GM19328 (cell line): ENCODE measurements at regions not wholly inside any gene's neighbourhood (a gene's known extent, or its start where the extent isn't known, plus 50 kb on each side); places are given as distances from the start of the nearest gene placed in this dataset.
"Not testable (repeated sequence)": the region's sequence is repeated elsewhere in the genome, so short reads cannot be mapped to it uniquely, and the experiment has no call there.

Experiments used
- ATAC-seq: cut with Tn5 transposase; IDR thresholded peaks from one replicate; pipeline ENCODE4 v1.9.1; 2021; ENCODE audit warnings: mild to moderate bottlenecking, moderate library complexity; ENCODE audit not compliant: unreplicated experiment

DNA sequence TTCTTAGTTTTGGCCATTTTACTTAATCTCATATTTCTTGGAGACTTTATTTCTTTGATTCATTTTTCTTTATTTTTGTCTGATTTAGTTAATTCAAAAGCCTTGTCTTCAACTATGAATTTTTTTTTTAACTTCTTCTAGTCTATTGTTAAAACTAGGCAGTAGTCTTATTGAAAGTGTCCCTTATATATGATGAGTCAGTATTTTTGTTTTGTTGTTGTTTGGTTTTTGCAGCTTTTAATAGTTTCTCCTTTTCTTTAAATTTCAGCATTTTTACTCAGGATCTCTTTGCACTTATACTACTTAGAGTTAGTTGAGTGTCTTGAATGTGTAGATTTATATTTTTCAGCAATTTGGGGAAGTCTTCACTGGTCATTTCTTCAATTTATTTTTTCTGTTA is 758.5 kb upstream of the CDH8 start:
- no peak for ATAC-seq

- not testable (repeated sequence) for ATAC-seq
Observed at GRCh38 chr16:62780081-62780480, 743.8 kb upstream of the CDH8 start.

DNA sequence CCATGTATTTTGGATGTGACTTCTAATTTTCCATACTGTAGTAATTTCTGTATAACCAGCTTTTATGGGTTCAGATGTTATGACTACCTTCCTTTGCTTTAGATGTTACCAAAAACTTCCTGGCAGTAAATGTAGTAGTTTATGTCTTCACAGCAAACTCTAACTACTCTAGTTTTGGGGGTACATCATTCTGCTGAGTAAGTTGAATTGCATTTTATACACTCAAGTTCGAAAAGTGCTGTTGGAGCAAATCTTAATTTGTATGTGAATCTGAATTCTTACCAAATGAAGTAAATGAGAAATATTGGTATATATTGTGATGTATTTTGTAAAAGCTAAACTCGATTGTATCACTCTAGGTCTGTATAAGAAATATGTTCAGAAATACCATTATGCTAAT is 728.3 kb upstream of the CDH8 start:
- ATAC-seq = no peak

- ATAC-seq = no peak
Observed at GRCh38 chr16:62760398-62760797, 724.2 kb upstream of the CDH8 start.

DNA sequence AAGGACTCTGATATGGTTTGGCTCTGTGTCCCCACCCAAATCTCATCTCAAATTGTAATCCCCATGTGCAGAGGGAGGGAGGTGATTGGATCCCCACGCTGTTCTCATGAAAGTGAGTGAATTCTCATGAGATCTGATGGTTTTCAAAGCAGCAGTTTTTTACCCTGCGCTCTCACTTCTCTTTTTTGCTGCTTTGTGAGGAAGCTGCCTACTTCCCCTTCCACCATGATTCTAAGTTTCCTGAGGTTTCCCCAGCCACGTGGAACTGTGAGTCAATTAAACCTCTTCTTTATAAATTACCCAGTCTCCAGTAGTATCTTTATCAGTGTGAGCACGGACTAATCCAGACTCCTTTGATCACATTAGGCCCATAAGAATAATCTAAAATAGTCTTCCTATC is 719.7 kb upstream of the CDH8 start:
- ATAC-seq = no peak

- no peak for ATAC-seq
Observed at GRCh38 chr16:62752854-62753253, 716.6 kb upstream of the CDH8 start.

DNA sequence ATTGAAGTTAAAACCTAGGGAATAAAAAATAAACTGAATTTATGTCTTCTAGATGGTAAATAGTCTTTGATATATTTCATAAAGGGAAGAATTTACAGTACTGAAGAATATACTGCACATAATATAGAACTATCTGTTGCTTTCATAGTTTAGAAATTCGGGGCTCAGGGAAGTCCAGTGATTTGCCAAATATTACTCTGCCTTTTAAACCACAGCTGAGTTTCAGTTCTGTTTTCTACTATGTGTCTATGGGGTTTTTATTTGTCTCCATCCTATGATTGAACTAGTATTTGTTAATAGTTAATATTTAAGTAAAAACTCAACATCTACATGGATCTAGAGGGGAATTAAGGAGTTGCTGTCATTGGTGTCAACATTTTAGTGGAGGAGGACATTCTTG is 715.0 kb upstream of the CDH8 start:
- no peak for ATAC-seq

DNA sequence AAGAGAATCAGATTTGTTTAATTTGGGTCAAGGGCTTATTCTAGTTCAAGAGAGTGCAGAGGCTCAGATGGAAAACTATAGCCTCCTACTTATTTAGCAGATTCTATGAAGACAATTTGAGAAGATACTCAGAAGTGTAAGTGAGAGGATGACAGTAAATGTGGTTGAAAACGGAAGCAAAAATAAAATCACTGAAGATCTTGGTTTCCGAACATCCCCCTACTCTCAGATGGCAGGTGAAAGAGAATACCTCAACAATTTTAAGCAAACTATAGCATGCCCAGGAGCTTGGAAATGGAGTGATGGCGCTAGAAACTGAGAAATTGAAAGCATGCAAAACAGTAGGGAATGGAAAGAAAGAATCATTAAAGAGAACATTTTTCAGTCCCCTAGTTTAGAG is 705.5 kb upstream of the CDH8 start:
- ATAC-seq = no peak

- no peak for ATAC-seq
Observed at GRCh38 chr16:62738666-62739460, 702.6 kb upstream of the CDH8 start.

GRCh38 chr16:62732092-62732491 is 695.9 kb upstream of the CDH8 start:
- ATAC-seq = no peak

DNA sequence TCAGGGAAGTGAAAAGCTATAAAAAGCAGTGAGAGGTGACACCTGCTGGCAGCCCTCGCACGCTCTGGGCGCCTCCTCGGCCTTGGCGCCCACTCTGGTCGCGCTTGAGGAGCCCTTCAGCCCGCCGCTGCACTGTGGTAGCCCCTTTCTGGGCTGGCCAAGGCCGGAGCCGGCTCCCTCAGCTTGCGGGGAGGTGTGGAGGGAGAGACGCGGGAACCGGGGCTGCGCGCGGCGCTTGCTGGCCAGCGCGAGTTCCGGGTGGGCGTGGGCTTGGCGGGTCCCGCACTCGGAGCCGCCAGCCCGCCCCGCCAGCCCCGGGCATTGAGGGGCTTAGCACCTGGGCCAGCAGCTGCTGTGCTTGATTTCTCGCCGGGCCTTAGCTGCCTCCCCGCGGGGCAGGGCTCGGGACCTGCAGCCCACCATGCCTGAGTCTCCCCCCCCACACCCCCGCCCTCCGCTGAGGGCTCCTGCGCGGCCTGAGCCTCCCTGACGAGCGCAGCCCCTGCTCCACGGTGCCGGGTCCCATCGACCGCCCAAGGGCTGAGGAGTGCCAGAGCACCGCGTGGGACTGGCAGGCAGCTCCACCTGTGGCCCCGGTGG is 688.5 kb upstream of the CDH8 start:
- not testable (repeated sequence) for ATAC-seq

DNA sequence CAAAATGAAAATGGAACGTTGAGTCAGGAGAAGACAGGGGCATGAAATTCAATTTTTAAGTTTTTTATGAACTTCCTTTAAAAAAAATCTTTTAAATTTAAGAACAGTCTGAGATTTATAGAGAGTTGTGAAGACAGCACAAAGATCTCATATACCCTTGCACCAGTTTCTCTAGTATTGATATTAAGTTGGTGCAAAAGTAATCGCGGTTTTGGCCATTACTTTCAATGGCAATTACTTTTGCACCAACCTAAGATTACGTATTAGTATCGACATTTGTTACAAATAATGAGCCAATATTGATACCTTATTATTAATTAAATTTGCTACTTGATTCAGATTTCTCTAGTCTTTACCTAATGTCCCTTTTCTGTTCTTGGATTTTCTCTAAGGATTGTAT is 684.4 kb upstream of the CDH8 start:
- ATAC-seq = no peak

DNA sequence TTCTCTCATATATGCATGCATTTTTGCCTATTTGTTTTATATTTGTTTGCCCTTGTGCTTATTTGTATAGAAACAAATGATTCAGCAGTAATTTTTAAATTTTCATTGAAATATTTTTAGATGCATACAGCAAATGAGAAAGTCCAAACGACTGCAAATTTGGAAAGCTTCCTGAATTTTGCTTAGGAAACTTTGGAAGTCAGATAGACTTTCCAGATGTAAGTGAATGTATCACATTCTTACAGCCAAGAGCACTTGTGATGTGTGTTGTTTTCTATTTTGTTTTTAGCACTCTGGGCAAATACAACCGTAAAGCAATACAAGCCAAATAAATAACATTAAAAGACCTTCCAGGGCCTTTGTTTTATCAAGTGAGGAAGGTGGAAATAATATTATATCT is 680.8 kb upstream of the CDH8 start:
- ATAC-seq = no peak

DNA sequence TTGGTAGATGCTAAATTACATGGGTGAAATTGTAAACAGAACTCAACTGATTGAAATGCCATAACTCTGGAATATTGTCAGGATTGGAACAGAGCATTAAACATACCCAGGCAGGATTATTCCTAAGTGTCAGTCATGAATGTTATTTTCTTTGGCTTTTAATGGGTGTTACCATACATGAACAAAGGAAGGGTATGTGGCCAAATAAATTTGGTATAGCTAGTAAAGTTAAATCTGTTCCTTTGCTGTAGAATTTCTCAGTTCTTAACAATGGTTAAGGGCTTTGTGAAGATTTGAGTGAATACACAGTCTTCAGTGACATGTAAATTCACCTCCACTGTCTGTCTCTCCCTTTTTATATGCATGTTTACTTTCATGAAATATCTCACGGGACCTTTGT is 679.5 kb upstream of the CDH8 start:
- no peak for ATAC-seq

DNA sequence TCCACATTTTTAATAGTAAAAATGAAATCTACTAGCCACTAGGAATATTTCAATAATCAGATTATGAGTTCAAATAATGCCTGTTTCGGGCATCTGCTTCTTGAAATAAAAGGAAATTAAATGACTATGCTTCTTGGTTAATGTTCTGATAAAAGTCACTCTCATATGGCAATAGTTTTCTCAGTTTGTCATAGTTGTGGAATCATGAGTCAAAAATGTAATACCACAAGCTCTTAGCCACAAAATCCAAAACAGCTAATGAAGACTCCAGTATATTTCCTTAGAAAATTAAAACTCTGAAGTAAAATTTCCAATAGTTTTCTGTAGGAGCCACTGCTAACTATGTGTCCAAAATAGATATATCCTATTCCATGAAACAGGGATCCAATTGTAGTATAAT is 676.3 kb upstream of the CDH8 start:
- ATAC-seq = no peak

DNA sequence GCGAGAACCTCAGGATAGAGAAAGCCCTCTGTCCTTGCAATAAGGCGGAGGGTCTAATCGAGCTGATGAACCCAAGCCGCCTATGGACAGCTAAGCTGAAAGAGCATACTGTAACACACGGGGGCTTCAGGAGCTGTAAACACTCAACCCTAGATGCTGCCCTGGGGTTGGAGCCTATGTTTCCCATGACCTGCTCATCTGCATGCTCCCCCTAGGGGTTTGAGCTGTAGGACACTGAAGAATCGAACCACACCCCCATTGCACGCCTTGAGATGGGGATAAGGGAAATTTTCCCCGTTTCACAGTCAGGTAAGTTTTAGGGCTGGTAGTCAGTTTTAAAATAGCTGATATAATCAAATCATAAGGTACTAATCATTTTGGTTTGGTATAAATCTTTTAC is 675.6 kb upstream of the CDH8 start:
- no peak for ATAC-seq

GRCh38 chr16:62709794-62710193 is 673.6 kb upstream of the CDH8 start:
- no peak for ATAC-seq

DNA sequence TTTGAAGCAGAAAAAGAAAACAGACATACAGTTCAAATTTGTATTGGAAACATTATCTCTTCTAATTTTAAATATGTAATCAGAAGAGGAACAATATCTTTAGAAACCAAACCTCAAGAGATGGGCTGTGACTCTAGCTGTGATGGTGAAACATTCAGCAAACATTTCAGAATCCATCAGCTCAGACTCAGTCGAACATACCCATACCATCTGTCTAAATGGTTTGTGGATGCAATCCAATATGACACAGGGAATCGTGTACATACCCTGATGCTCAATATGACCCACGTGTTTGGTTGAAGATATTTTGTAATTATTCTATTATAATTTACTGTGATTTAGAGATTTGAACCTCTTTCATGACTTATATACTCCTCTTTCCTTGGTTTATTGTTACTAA is 665.2 kb upstream of the CDH8 start:
- no peak for ATAC-seq

DNA sequence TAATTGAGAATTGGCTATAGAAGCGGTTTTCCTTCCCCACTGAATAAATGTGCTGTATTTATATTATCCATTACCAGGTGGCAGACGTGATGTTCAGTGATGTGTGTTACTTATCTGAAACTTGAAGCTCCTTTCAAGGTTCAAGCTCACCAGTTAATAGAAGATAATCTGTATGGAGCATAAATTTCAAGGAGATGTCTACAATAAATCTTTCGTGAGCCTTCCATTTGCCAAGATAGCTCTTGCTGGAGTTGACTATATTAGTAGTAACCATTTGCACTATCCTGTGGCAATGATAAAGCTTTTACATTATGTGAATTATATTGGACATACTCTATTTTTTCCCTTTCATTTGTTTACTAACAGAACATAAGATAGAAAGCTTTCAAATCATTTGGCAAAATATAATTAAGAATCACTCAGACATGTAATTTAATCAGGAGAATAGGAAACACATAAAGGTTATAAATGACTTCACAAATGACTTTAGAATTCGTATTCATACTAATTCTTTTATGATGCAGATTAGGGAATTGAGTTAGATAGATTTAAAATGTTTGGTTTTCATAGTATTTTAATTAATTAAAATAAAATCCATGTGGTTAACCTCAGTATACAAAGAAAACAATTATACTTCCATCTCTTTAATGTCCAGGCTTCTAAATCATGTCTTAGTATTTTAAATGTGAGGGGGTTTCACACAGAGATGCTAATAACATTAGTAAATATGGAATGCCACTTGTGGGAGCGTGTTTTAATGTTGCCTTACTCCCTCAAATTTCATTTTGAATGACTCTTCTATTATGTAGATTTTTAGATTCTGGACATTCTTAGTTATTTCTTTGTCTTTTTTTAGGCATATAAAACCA is 664.4 kb upstream of the CDH8 start:
- no peak for ATAC-seq

DNA sequence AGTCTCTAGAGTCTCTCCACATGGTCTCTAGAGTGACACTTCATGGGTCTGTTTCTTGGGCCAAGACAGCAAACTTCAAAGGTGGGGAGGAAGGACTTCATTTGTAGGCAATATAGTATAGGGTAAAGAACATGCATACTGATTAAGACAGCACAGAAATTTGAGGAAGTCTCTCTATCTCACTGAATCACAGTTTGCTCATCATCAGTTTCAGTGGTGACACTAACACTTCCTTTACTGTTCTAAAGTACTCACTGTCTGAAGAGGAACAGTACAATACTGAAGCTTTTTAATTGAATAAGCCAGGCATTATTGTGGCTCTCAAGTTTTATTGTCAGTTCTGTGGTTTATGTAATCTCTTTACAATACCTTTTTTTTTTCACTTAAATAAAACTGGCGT is 656.4 kb upstream of the CDH8 start:
- ATAC-seq = no peak

DNA sequence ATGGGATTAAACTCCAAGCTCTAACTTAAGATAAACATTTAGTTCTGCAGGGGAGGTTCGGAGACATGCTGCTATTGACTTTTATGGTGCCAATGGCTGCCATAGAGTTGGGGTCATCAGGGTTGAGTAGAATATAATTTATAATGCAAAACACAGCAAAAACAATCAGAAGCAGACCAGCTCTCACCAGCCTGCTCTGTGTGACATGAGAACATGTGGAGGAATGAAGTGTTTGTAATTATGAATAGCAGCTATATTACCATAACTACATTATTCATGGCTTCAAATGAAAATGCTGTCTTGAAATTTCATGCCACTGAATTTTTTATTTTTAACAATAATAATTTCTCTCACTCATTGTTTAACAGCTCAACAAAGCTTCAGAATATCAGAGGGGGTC is 645.6 kb upstream of the CDH8 start:
- ATAC-seq = no peak

- ATAC-seq = no peak
Observed at GRCh38 chr16:62678796-62679195, 642.6 kb upstream of the CDH8 start.
